ENCODE measurements at regions not wholly inside any gene's neighbourhood (a gene's known extent, or its start where the extent isn't known, plus 50 kb on each side); places are given as distances from the start of the nearest gene placed in this dataset.

- TF ChIP-seq CTCF (IDR thresholded peaks at IDR 0.05) (no peak), POLR2A (IDR thresholded peaks at IDR 0.05; ENCODE audit: low read depth) (no peak), POLR2AphosphoS5 (IDR thresholded peaks at IDR 0.05) (no peak)
These were observed 305.4 kb downstream of the ALG10 start for GRCh38 chr12:34327671-34328070.
